ENCODE measurements at regions not wholly inside any gene's neighbourhood (a gene's known extent, or its start where the extent isn't known, plus 50 kb on each side); places are given as distances from the start of the nearest gene placed in this dataset.

GRCh38 chr5:65072850-65073249 lies 304.1 kb downstream of the CWC27 start:
- H3T11ph ChIP-seq (ENCODE audit: low read length), result no peak overlapping the region
- no peak overlapping the region for H2BK120ac ChIP-seq (ENCODE audit: low read depth, low read length, poor library complexity, severe bottlenecking)
- H3K27me3 ChIP-seq (ENCODE audit: insufficient read depth, low read length), result no peaks in the 10 kb centered on the region
- H4K5ac ChIP-seq (ENCODE audit: insufficient read length, low read depth, low read length), result no peak overlapping the region
- no CpG with 5 or more reads among the region's 8 CpGs for WGBS (ENCODE audit: extremely low coverage, insufficient read length, low lambda C conversion rate)
- H3K14ac ChIP-seq (ENCODE audit: insufficient read depth, low read length), result no peak overlapping the region
- no peak overlapping the region for H2BK15ac ChIP-seq (ENCODE audit: low read depth, low read length)
- no peaks in the 10 kb centered on the region for H3K4me1 ChIP-seq (ENCODE audit: insufficient read depth, low read length)
- H2AFZ ChIP-seq (ENCODE audit: low read length), result no peak overlapping the region
- no peak overlapping the region for H3K9ac ChIP-seq (ENCODE audit: extremely low read depth, insufficient read length, low read length)
- H2BK20ac ChIP-seq (ENCODE audit: low read depth, low read length, poor library complexity, severe bottlenecking), result no peak overlapping the region
- no peak overlapping the region for H3K18ac ChIP-seq (ENCODE audit: insufficient read length, low read depth, low read length)
- no peak overlapping the region for H3K23ac ChIP-seq (ENCODE audit: insufficient read length, low read depth, low read length)
- H3K4me2 ChIP-seq (ENCODE audit: insufficient read depth, insufficient read length, low read length), result no peak overlapping the region
- no peaks in the 10 kb centered on the region for H3K36me3 Mint-ChIP-seq (ENCODE audit: insufficient read depth in 1 of 3, low read depth in 3 of 3)
- H3K27me3 Mint-ChIP-seq (ENCODE audit: low read depth), result no peaks in the 10 kb centered on the region; the same call in 1 of the 2 replicates
- no peak overlapping the region for H4K8ac ChIP-seq (replicated peaks; ENCODE audit: insufficient read length, low read depth, low read length)
- H3K4me3 Mint-ChIP-seq, result no peak overlapping the region
- no peak overlapping the region for H2BK5ac ChIP-seq (ENCODE audit: insufficient read length, low read length)
- no peaks in the 10 kb centered on the region for H4K20me1 ChIP-seq (ENCODE audit: control insufficient read depth, insufficient read depth, insufficient read length)
- H3K27ac ChIP-seq (ENCODE audit: insufficient read length, low read depth, low read length), result no peak overlapping the region
- no peaks in the 10 kb centered on the region for H3K79me1 ChIP-seq (ENCODE audit: insufficient read depth, low read depth, low read length, poor library complexity, severe bottlenecking)
- peak overlapping the region in 1 of 3 experiments; percentile 6; a peak in 1 of 7 replicates for H3K27ac Mint-ChIP-seq
- no peak overlapping the region for H4K91ac ChIP-seq (ENCODE audit: insufficient read length, low read depth, low read length)
- H3K23me2 ChIP-seq (ENCODE audit: insufficient read length, low read depth, low read length, poor library complexity, severe bottlenecking), result no peaks in the 10 kb centered on the region
- H3K4ac ChIP-seq (ENCODE audit: low read depth, low read length), result no peak overlapping the region
- no peak overlapping the region for H3K56ac ChIP-seq (ENCODE audit: insufficient read length, low read depth, low read length)
- H2AK5ac ChIP-seq (ENCODE audit: insufficient read length, low read length), result no peak overlapping the region
- H3K9me3 ChIP-seq (ENCODE audit: control insufficient read depth, low read depth, low read length), result no peaks in the 10 kb centered on the region
- H2BK12ac ChIP-seq (ENCODE audit: insufficient read length, low read depth, low read length), result no peak overlapping the region
- no peaks in the 10 kb centered on the region for H3K9me3 Mint-ChIP-seq
- DNase-seq, result no peak
- H3K79me2 ChIP-seq (ENCODE audit: insufficient read depth, low read length), result no peaks in the 10 kb centered on the region
- TF ChIP-seq CTCF (conservative IDR thresholded peaks at IDR 0.05), result no peak
- H3K4me1 Mint-ChIP-seq, result peaks cover 17 to 18% of the 10 kb centered on the region in 2 experiments
